Adrenal gland (tissue), 5 donors: ENCODE measurements at regions not wholly inside any gene's neighbourhood (a gene's known extent, or its start where the extent isn't known, plus 50 kb on each side); places are given as distances from the start of the nearest gene placed in this dataset.

ENCODE experiments used
- POLR2A ChIP-seq, 2 donors: fragments of 450-650 bp; IDR thresholded peaks; one replicate each; pipeline ENCODE4 v1.6.1; 2017; ENCODE audit warnings: antibody characterized with exemption in 2 of 2, mild to moderate bottlenecking in 2 of 2, moderate library complexity in 1 of 2
- TF ChIP-seq, protein P1 (sequence below), 6 experiments: fragments of 450-650 bp in 4 of 6; fragments of 200-600 bp in 2 of 6; sonication (generic) in 1 of 6; IDR thresholded peaks; 1 replicate in 5 of 6; 2 replicates in 1 of 6; pipeline versions ENCODE4 v1.5.1 to v1.8.0; 2016 to 2021; ENCODE audit warnings: antibody characterized with exemption in 6 of 6, mild to moderate bottlenecking in 2 of 6, moderate library complexity in 1 of 6
- donor health status: DM: no; HTN: no; CAD: no.

DNA sequence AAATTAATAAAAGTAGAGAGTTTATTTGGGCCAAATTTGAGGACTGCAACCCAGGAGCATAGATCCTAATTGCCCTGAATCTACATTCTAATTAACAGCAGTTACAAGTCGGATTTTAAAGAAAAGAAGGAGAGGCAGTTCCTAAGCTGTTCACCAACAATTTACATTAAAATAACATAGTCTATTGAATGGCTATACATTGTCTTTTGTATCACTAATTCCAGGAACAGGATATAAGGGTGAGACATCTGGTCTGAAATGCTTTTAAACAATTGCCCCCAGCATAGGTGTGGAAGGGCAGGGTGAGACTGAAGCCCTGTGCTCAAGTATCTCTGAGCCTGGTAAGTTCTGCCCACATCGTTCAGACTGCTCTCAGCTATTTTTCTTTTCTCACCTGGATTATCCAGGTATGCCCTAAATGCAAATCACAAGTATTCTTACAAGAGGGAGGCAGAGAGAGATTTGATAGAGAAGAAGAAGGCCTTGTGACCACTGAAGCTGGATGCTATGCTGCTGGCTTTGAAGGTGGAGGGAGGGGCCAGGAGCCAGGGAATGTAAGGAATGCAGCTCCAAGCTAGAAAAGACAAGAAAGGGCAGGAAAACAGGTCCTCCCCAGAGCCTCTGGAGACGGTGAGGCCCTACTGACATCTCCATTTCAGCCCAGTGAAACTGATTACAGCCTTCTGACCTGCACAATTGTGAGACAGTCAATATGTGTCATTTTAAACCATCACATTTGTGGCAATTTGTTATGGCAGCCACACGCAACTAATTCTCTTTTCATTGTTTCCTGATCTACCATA is 189.4 kb upstream of the ARL4C start:
- TF ChIP-seq, protein P1, sequence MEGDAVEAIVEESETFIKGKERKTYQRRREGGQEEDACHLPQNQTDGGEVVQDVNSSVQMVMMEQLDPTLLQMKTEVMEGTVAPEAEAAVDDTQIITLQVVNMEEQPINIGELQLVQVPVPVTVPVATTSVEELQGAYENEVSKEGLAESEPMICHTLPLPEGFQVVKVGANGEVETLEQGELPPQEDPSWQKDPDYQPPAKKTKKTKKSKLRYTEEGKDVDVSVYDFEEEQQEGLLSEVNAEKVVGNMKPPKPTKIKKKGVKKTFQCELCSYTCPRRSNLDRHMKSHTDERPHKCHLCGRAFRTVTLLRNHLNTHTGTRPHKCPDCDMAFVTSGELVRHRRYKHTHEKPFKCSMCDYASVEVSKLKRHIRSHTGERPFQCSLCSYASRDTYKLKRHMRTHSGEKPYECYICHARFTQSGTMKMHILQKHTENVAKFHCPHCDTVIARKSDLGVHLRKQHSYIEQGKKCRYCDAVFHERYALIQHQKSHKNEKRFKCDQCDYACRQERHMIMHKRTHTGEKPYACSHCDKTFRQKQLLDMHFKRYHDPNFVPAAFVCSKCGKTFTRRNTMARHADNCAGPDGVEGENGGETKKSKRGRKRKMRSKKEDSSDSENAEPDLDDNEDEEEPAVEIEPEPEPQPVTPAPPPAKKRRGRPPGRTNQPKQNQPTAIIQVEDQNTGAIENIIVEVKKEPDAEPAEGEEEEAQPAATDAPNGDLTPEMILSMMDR (IDR thresholded peaks at IDR 0.05), result no peak
- TF ChIP-seq POLR2A (IDR thresholded peaks at IDR 0.05), result no peak
